ENCODE measurements at regions not wholly inside any gene's neighbourhood (a gene's known extent, or its start where the extent isn't known, plus 50 kb on each side); places are given as distances from the start of the nearest gene placed in this dataset.
"Not testable (repeated sequence)": the region's sequence is repeated elsewhere in the genome, so short reads cannot be mapped to it uniquely, and the experiment has no call there.

DNA sequence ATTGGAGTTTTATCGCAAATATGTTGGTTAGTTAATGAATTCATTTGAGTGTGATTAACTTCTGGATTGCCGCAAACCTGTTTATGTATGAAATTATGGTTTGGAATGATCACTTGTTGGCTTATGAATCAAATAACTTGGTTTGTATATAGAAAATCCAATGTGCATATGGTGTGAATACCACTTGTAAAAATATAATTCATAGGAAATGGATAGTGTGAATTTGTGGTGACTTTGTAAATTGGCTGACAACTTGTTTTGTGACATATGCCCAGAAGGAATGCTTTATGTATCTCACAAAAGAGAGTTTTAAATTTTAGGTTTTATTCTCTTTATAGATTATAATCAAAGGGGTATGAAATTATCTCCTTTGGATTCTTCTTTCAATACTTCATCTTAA is 436.2 kb downstream of the EPHA5 start:
- Histone ChIP-seq H3K27me3 (ENCODE audit: insufficient read depth, poor library complexity, severe bottlenecking) (no peaks in the 10 kb centered on the region), H3K27ac (replicated peaks) (no peak overlapping the region), H3K4me3 (replicated peaks; ENCODE audit: insufficient read depth, low read length) (no peak overlapping the region)
- TF ChIP-seq CTCF (IDR thresholded peaks at IDR 0.05; ENCODE audit: insufficient read depth, low read length) (no peak), GABPA (IDR thresholded peaks at IDR 0.05; ENCODE audit: low read depth) (no peak), REST (IDR thresholded peaks at IDR 0.05; ENCODE audit: insufficient replicate concordance, low read depth) (no peak), SPI1 (IDR thresholded peaks at IDR 0.05; ENCODE audit: borderline replicate concordance, low read depth) (no peak)
- no peak for DNase-seq (ENCODE audit: low read depth in 1 of 2, low spot score in 1 of 2)

- no peak overlapping the region for H3K27ac ChIP-seq (replicated peaks)
- H3K27me3 ChIP-seq (ENCODE audit: insufficient read depth, poor library complexity, severe bottlenecking), result no peaks in the 10 kb centered on the region
- no peak overlapping the region for H3K4me3 ChIP-seq (replicated peaks; ENCODE audit: insufficient read depth, low read length)
- no peak for TF ChIP-seq SPI1 (IDR thresholded peaks at IDR 0.05; ENCODE audit: borderline replicate concordance, low read depth)
- TF ChIP-seq POLR2AphosphoS5 (IDR thresholded peaks at IDR 0.05; ENCODE audit: low read depth), result no peak
- TF ChIP-seq GABPA (IDR thresholded peaks at IDR 0.05; ENCODE audit: low read depth), result no peak
- no peak for TF ChIP-seq REST (IDR thresholded peaks at IDR 0.05; ENCODE audit: insufficient replicate concordance, low read depth)
- no peak for TF ChIP-seq CTCF (IDR thresholded peaks at IDR 0.05; ENCODE audit: insufficient read depth, low read length)
- DNase-seq (ENCODE audit: low read depth in 1 of 2, low spot score in 1 of 2), result no peak
Observed at GRCh38 chr4:65227628-65228027, 442.7 kb downstream of the EPHA5 start.

GRCh38 chr4:65223601-65224000 is 446.7 kb downstream of the EPHA5 start:
- Histone ChIP-seq H3K27ac (replicated peaks) (no peak overlapping the region), H3K27me3 (ENCODE audit: insufficient read depth, poor library complexity, severe bottlenecking) (no peaks in the 10 kb centered on the region), H3K4me3 (replicated peaks; ENCODE audit: insufficient read depth, low read length) (no peak overlapping the region)
- DNase-seq (ENCODE audit: low read depth in 1 of 2, low spot score in 1 of 2), result no peak
- TF ChIP-seq CTCF (IDR thresholded peaks at IDR 0.05; ENCODE audit: insufficient read depth, low read length) (no peak), GABPA (IDR thresholded peaks at IDR 0.05; ENCODE audit: low read depth) (no peak), POLR2AphosphoS5 (IDR thresholded peaks at IDR 0.05; ENCODE audit: low read depth) (no peak), SPI1 (IDR thresholded peaks at IDR 0.05; ENCODE audit: borderline replicate concordance, low read depth) (no peak), REST (IDR thresholded peaks at IDR 0.05; ENCODE audit: insufficient replicate concordance, low read depth) (no peak)

DNA sequence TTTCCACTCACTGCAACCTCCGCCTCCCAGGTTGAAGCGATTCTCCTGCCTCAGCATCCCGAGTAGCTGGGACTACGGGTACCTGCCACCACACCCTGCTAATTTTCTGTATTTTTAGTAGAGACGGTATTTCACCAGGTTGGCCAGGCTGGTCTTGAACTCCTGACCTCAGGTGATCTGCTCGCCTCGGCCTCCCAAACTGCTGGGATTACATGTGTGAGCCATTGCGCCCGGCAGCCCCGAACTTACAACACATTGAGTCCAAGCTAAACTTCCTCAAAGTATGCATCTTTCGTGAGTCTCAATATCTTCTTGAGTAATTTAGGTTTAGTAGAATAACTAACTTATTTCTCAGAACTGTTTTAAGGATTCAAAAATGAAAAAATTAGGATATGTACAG is 447.2 kb downstream of the EPHA5 start:
- H3K4me3 ChIP-seq (replicated peaks; ENCODE audit: insufficient read depth, low read length); DNase-seq (ENCODE audit: low read depth in 1 of 2, low spot score in 1 of 2); H3K27ac ChIP-seq (replicated peaks); H3K27me3 ChIP-seq (ENCODE audit: insufficient read depth, poor library complexity, severe bottlenecking): not testable (repeated sequence)
